Neuronal stem cell (in vitro differentiated cells): ENCODE measurements at regions not wholly inside any gene's neighbourhood (a gene's known extent, or its start where the extent isn't known, plus 50 kb on each side); places are given as distances from the start of the nearest gene placed in this dataset.

Experiments used
- DNase-seq: peaks from one replicate; pipeline ENCODE4 v3.0.0-alpha.2; 2013; ENCODE audit warnings: low spot score
- H2AFZ ChIP-seq: one replicate; pipeline ENCODE4 v1.6.1; 2013; ENCODE audit warnings: mild to moderate bottlenecking, low read length, inconsistent platforms
- H2AK5ac ChIP-seq: 2 replicates; pipeline ENCODE4 v1.6.1; 2013; ENCODE audit warnings: low read depth, mild to moderate bottlenecking, inconsistent platforms, low read length, moderate library complexity, mixed read lengths
- H2BK120ac ChIP-seq: 2 replicates; pipeline ENCODE4 v1.6.1; 2013; ENCODE audit warnings: low read depth, mild to moderate bottlenecking, inconsistent platforms, low read length, moderate library complexity, mixed read lengths
- H2BK12ac ChIP-seq: one replicate; pipeline ENCODE4 v1.6.1; 2013; ENCODE audit warnings: low read length, inconsistent platforms
- H2BK15ac ChIP-seq: 2 replicates; pipeline ENCODE4 v1.6.1; 2013; ENCODE audit warnings: mild to moderate bottlenecking, low read length, inconsistent platforms, mixed read lengths
- H2BK5ac ChIP-seq: one replicate; pipeline ENCODE4 v1.6.1; 2013; ENCODE audit warnings: inconsistent platforms, mild to moderate bottlenecking, low read length, moderate library complexity
- H3K14ac ChIP-seq: one replicate; pipeline ENCODE4 v1.6.1; 2013; ENCODE audit warnings: low read length, inconsistent platforms
- H3K18ac ChIP-seq: 2 replicates; pipeline ENCODE4 v1.6.1; 2013; ENCODE audit warnings: low read length, inconsistent platforms
- H3K23ac ChIP-seq: 2 replicates; pipeline ENCODE4 v1.6.1; 2013; ENCODE audit warnings: low read depth, mild to moderate bottlenecking, mixed read lengths, low read length, inconsistent platforms; ENCODE audit not compliant: poor library complexity
- H3K27ac ChIP-seq: replicated peaks from 3 replicates; pipeline ENCODE4 v1.5.1; 2013; ENCODE audit warnings: low read length, inconsistent platforms
- H3K27me3 ChIP-seq, 3 experiments: 2 replicates each; pipeline ENCODE4 v1.6.1; 2013; ENCODE audit warnings: low read length in 3 of 3, mild to moderate bottlenecking in 2 of 3, inconsistent platforms in 1 of 3, low read depth in 1 of 3, mixed read lengths in 1 of 3, moderate library complexity in 1 of 3; ENCODE audit not compliant: control insufficient read depth in 3 of 3, insufficient read depth in 3 of 3
- H3K36me3 ChIP-seq, 2 donors: replicated peaks in 1 of 2; 2 replicates each; pipeline ENCODE4 v1.6.1; 2013; ENCODE audit warnings: low read length in 2 of 2; ENCODE audit not compliant: control insufficient read depth in 2 of 2, insufficient read depth in 2 of 2
- H3K4ac ChIP-seq: 2 replicates; pipeline ENCODE4 v1.6.1; 2013; ENCODE audit warnings: inconsistent platforms, mild to moderate bottlenecking, low read length, moderate library complexity
- H3K4me1 ChIP-seq, 2 donors: 1 replicate in 1 of 2; 2 replicates in 1 of 2; pipeline ENCODE4 v1.6.1; 2013; ENCODE audit warnings: low read length in 2 of 2, low read depth in 1 of 2; ENCODE audit not compliant: control insufficient read depth in 2 of 2, insufficient read depth in 1 of 2
- H3K4me2 ChIP-seq: one replicate; pipeline ENCODE4 v1.6.1; 2013; ENCODE audit warnings: mild to moderate bottlenecking, low read length, inconsistent platforms; ENCODE audit not compliant: insufficient read depth, poor library complexity, severe bottlenecking
- H3K4me3 ChIP-seq, 2 donors: 2 replicates each; pipeline ENCODE4 v1.5.1; 2013; ENCODE audit warnings: low read length in 2 of 2, mild to moderate bottlenecking in 2 of 2, inconsistent platforms in 1 of 2, moderate library complexity in 1 of 2
- H3K79me1 ChIP-seq: one replicate; pipeline ENCODE4 v1.6.1; 2013; ENCODE audit warnings: low read depth, mild to moderate bottlenecking, inconsistent platforms, low read length, moderate library complexity
- H3K9ac ChIP-seq: one replicate; pipeline ENCODE4 v1.6.1; 2013; ENCODE audit warnings: mild to moderate bottlenecking, low read depth, low read length, inconsistent platforms; ENCODE audit not compliant: poor library complexity
- H3K9me3 ChIP-seq, 2 donors: replicated peaks in 1 of 2; 2 replicates each; pipeline versions ENCODE3 to v1.6.1; 2013; ENCODE audit warnings: low read length in 2 of 2, mild to moderate bottlenecking in 2 of 2, inconsistent platforms in 1 of 2, low read depth in 1 of 2, mixed read lengths in 1 of 2, moderate library complexity in 1 of 2; ENCODE audit not compliant: control insufficient read depth in 2 of 2, insufficient read depth in 1 of 2
- H4K8ac ChIP-seq: one replicate; pipeline ENCODE4 v1.6.1; 2013; ENCODE audit warnings: low read depth, mild to moderate bottlenecking, inconsistent platforms, low read length, moderate library complexity
- H4K91ac ChIP-seq: one replicate; pipeline ENCODE4 v1.6.1; 2013; ENCODE audit warnings: low read length, low read depth, mild to moderate bottlenecking, inconsistent platforms; ENCODE audit not compliant: poor library complexity
- WGBS, 2 donors: extraction: QIAGEN DNeasy Blood & Tissue Kit; methylation state at CpG; one replicate each; pipeline ENCODE4 v1.1.7; 2013; ENCODE audit warnings: missing lambda C conversion rate in 2 of 2, mixed read lengths in 1 of 2; ENCODE audit not compliant: insufficient read length in 2 of 2, insufficient replicate concordance in 1 of 2; ENCODE audit errors: extremely low coverage in 2 of 2; 5-methylcytosine and 5-hydroxymethylcytosine counted together

GRCh38 chr13:90201202-90201601 is 1146.3 kb upstream of the MIR17HG start:
- H2AFZ ChIP-seq, result no peak overlapping the region
- H3K27ac ChIP-seq, result no peak overlapping the region
- no CpG with 5 or more reads among the region's 1 CpG for WGBS, 2 donors

GRCh38 chr13:90201676-90202460 is 1145.6 kb upstream of the MIR17HG start:
- H3K9ac ChIP-seq, result no peak overlapping the region
- H2BK5ac ChIP-seq, result no peak overlapping the region
- H2AFZ ChIP-seq, result no peak overlapping the region
- no peak overlapping the region for H2BK12ac ChIP-seq
- DNase-seq, result no peak
- no peak overlapping the region for H3K4me3 ChIP-seq
- H3K9me3 ChIP-seq, result no peaks in the 10 kb centered on the region
- no peaks in the 10 kb centered on the region for H3K4me1 ChIP-seq
- WGBS, 2 donors, result no CpG with 5 or more reads among the region's 7 CpGs
- H3K4ac ChIP-seq, result no peak overlapping the region
- no peaks in the 10 kb centered on the region for H3K79me1 ChIP-seq
- H3K18ac ChIP-seq, result no peak overlapping the region
- no peak overlapping the region for H4K91ac ChIP-seq
- no peak overlapping the region for H3K23ac ChIP-seq
- H2BK15ac ChIP-seq, result no peak overlapping the region
- H3K14ac ChIP-seq, result no peak overlapping the region
- H3K4me2 ChIP-seq, result no peak overlapping the region
- H2AK5ac ChIP-seq, result no peak overlapping the region
- no peaks in the 10 kb centered on the region for H3K27me3 ChIP-seq
- no peak overlapping the region for H4K8ac ChIP-seq
- no peak overlapping the region for H3K27ac ChIP-seq
- H2BK120ac ChIP-seq, result no peak overlapping the region
- H3K36me3 ChIP-seq, result no peaks in the 10 kb centered on the region

More at GRCh38 chr13:90201202-90201601, 1146.3 kb upstream of the MIR17HG start:
- no peak overlapping the region for H3K4me3 ChIP-seq
- no peak overlapping the region for H3K4me2 ChIP-seq
- DNase-seq, result no peak
- H2BK5ac ChIP-seq, result no peak overlapping the region
- H2BK12ac ChIP-seq, result no peak overlapping the region
- H3K14ac ChIP-seq, result no peak overlapping the region
- H2AK5ac ChIP-seq, result no peak overlapping the region
- H3K23ac ChIP-seq, result no peak overlapping the region
- no peak overlapping the region for H3K9ac ChIP-seq
- no peak overlapping the region for H3K18ac ChIP-seq
- H3K27me3 ChIP-seq, result no peaks in the 10 kb centered on the region
- H3K79me1 ChIP-seq, result no peaks in the 10 kb centered on the region
- H3K4me1 ChIP-seq, result no peaks in the 10 kb centered on the region
- no peaks in the 10 kb centered on the region for H3K9me3 ChIP-seq
- H2BK15ac ChIP-seq, result no peak overlapping the region
- no peaks in the 10 kb centered on the region for H3K36me3 ChIP-seq
- H2BK120ac ChIP-seq, result no peak overlapping the region
- no peak overlapping the region for H4K91ac ChIP-seq
- no peak overlapping the region for H4K8ac ChIP-seq
- H3K4ac ChIP-seq, result no peak overlapping the region

DNA sequence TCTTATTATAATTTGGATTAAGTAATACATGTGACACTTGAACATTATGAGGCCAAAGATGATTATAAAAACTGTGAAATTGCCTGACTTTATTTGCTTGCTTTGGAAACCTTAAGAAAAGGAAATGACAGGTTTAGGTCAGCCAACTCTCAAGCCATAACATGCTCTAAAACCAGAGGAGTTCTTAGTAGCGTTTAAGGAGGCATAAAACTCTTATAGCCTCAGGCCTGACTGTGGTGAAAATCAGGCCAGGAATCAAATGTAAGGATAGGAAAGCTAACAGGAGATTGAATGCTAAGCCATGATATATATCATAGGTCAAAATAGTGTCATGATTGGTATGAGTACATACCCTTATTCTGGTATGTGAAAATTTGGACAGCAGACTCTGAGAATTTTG is 1142.4 kb upstream of the MIR17HG start:
- H3K4me1 ChIP-seq, result no peaks in the 10 kb centered on the region

DNA sequence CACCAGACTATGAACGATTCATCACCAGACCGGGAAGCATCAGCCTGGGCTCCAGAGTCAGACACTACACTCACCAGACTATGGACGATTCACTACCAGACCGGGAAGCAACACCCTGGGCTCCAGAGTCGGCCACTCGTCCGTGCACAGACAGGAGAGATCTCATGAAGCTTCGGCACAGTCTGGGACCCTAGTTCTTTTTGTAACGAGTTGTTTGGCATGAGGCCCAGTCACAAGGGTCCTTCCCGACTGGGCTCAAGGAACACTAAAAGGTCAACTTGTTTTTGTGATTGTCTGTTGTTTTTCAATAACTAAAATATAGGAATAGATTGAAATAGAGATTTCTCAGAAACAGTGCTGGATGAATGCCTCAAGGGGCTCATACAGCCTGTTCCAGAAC is 1141.6 kb upstream of the MIR17HG start:
- no peak overlapping the region for H2BK12ac ChIP-seq
- H3K9ac ChIP-seq, result no peak overlapping the region
- H3K79me1 ChIP-seq, result no peaks in the 10 kb centered on the region
- no peak overlapping the region for H2AK5ac ChIP-seq
- H2BK15ac ChIP-seq, result no peak overlapping the region
- WGBS, 2 donors, result no CpG with 5 or more reads among the region's 10 CpGs
- no peaks in the 10 kb centered on the region for H3K9me3 ChIP-seq
- no peak overlapping the region for H4K8ac ChIP-seq
- H3K18ac ChIP-seq, result no peak overlapping the region
- no peaks in the 10 kb centered on the region for H3K27me3 ChIP-seq
- no peak overlapping the region for H2BK5ac ChIP-seq
- no peak overlapping the region for H2AFZ ChIP-seq
- no peak overlapping the region for H3K4me2 ChIP-seq
- H3K27ac ChIP-seq, result no peak overlapping the region
- no peak overlapping the region for H3K4me3 ChIP-seq
- no peak for DNase-seq
- no peak overlapping the region for H3K4ac ChIP-seq
- H3K23ac ChIP-seq, result peak overlapping the region; percentile 25
- no peak overlapping the region for H3K14ac ChIP-seq
- H3K36me3 ChIP-seq, result no peaks in the 10 kb centered on the region
- H4K91ac ChIP-seq, result no peak overlapping the region
- H3K4me1 ChIP-seq, result no peaks in the 10 kb centered on the region
- no peak overlapping the region for H2BK120ac ChIP-seq

More for the DNA sequence above, 1142.4 kb upstream of the MIR17HG start:
- Histone ChIP-seq H3K27ac (no peak overlapping the region), H3K27me3 (no peaks in the 10 kb centered on the region), H3K4me3 (no peak overlapping the region), H3K4ac (no peak overlapping the region), H3K9ac (no peak overlapping the region), H2BK15ac (no peak overlapping the region), H2BK12ac (no peak overlapping the region), H3K36me3 (no peaks in the 10 kb centered on the region), H2BK120ac (no peak overlapping the region), H3K23ac (no peak overlapping the region), H4K91ac (no peak overlapping the region), H3K4me2 (no peak overlapping the region), H2BK5ac (no peak overlapping the region), H3K9me3 (no peaks in the 10 kb centered on the region), H3K79me1 (no peaks in the 10 kb centered on the region), H2AFZ (no peak overlapping the region), H4K8ac (no peak overlapping the region), H3K14ac (no peak overlapping the region), H2AK5ac (no peak overlapping the region), H3K18ac (no peak overlapping the region)
- WGBS, 2 donors, result no CpG with 5 or more reads among the region's 1 CpG
- DNase-seq, result no peak
